ENCODE measurements at regions not wholly inside any gene's neighbourhood (a gene's known extent, or its start where the extent isn't known, plus 50 kb on each side); places are given as distances from the start of the nearest gene placed in this dataset.

- TF ChIP-seq CTCF (conservative IDR thresholded peaks at IDR 0.05; ENCODE audit: low read depth, low read length), result no peak
- no peak for DNase-seq (ENCODE audit: low read depth)
- no peak overlapping the region for H3K4me3 ChIP-seq (ENCODE audit: low read depth, low read length)
Observed at GRCh38 chr13:106691341-106691740, 123.4 kb upstream of the ARGLU1 start.

GRCh38 chr13:106690779-106691178, 122.8 kb upstream of the ARGLU1 start:
- TF ChIP-seq CTCF (conservative IDR thresholded peaks at IDR 0.05; ENCODE audit: low read depth, low read length), result no peak
- no peak for DNase-seq (ENCODE audit: low read depth)
- H3K4me3 ChIP-seq (ENCODE audit: low read depth, low read length), result no peak overlapping the region

GRCh38 chr13:106689906-106690305, 122.0 kb upstream of the ARGLU1 start:
- H3K4me3 ChIP-seq (ENCODE audit: low read depth, low read length), result no peak overlapping the region
- no peak for DNase-seq (ENCODE audit: low read depth)
- no peak for TF ChIP-seq CTCF (conservative IDR thresholded peaks at IDR 0.05; ENCODE audit: low read depth, low read length)

- H3K4me3 ChIP-seq (ENCODE audit: low read depth, low read length), result no peak overlapping the region
- no peak for DNase-seq (ENCODE audit: low read depth)
- no peak for TF ChIP-seq CTCF (conservative IDR thresholded peaks at IDR 0.05; ENCODE audit: low read depth, low read length)
Observed at GRCh38 chr13:106688940-106689339, 121.0 kb upstream of the ARGLU1 start.

GRCh38 chr13:106686163-106686562, 118.2 kb upstream of the ARGLU1 start:
- H3K4me3 ChIP-seq (ENCODE audit: low read depth, low read length), result no peak overlapping the region
- no peak for DNase-seq (ENCODE audit: low read depth)
- TF ChIP-seq CTCF (conservative IDR thresholded peaks at IDR 0.05; ENCODE audit: low read depth, low read length), result no peak

GRCh38 chr13:106685143-106685542, 117.2 kb upstream of the ARGLU1 start:
- no peak overlapping the region for H3K4me3 ChIP-seq (ENCODE audit: low read depth, low read length)
- TF ChIP-seq CTCF (conservative IDR thresholded peaks at IDR 0.05; ENCODE audit: low read depth, low read length), result no peak
- DNase-seq (ENCODE audit: low read depth), result no peak

GRCh38 chr13:106683918-106684317, 116.0 kb upstream of the ARGLU1 start:
- TF ChIP-seq CTCF (conservative IDR thresholded peaks at IDR 0.05; ENCODE audit: low read depth, low read length), result no peak
- no peak for DNase-seq (ENCODE audit: low read depth)
- H3K4me3 ChIP-seq (ENCODE audit: low read depth, low read length), result no peak overlapping the region
